HCT116 (cell line): ENCODE measurements at regions not wholly inside any gene's neighbourhood (a gene's known extent, or its start where the extent isn't known, plus 50 kb on each side); places are given as distances from the start of the nearest gene placed in this dataset.

Source experiments
- ATAC-seq: fragments of 200-7000 bp; cut with Tn5 transposase; 2 replicates; pipeline ENCODE4 v1.9.1; 2020; ENCODE audit warnings: mild to moderate bottlenecking, moderate library complexity
- BruUV-seq: library from RNA; stranded (reverse); fragments of 400-500 nt; replicated peaks from 2 replicates; lab custom pipeline; 2021; lab: Mats Ljungman, UMichigan
- CTCF ChIA-PET: fragments of 300-600 bp; sonication (Branson Sonifier 250); formaldehyde crosslinking; loops from one replicate; lab custom pipeline; 2021; ENCODE audit warnings: antibody characterized with exemption; lab: Charles Lee
- POLR2A ChIA-PET: fragments of 300-600, 350-600 bp; sonication (Branson Sonifier 250); formaldehyde crosslinking; loops from one replicate; lab custom pipeline; 2021; ENCODE audit warnings: antibody characterized with exemption; lab: Charles Lee
- RAD21 ChIA-PET, 2 experiments: fragments of 300-600 bp; sonication (Branson Sonifier 250); formaldehyde crosslinking; loops; one replicate each; lab custom pipeline; 2023; ENCODE audit warnings: low total read pairs in 2 of 2; ENCODE audit not compliant: uncharacterized antibody in 2 of 2, unreplicated experiment in 2 of 2, low non-redundant PET in 1 of 2; lab: Charles Lee
- DNase-seq: peaks from one replicate; pipeline ENCODE4 v3.0.0-alpha.2; 2010; ENCODE audit warnings: low read depth, low spot score
- H2AFZ ChIP-seq: fragments of 200-600 bp; shearing (Covaris generic), sonication (generic); 2 replicates; pipeline ENCODE4 v1.6.1; 2017; ENCODE audit warnings: low read depth, mixed run types, mixed read lengths, antibody characterized with exemption, low read length; ENCODE audit not compliant: poor library complexity, severe bottlenecking
- H3K27ac ChIP-seq: 2 replicates; pipeline ENCODE4 v1.5.1; 2012; ENCODE audit warnings: low read depth, low read length
- H3K27me3 ChIP-seq: fragments of 200-600 bp; sonication (generic); 2 replicates; pipeline ENCODE4 v1.6.1; 2016; ENCODE audit warnings: mixed run types, low read length, mixed read lengths; ENCODE audit not compliant: insufficient read depth
- H3K36me3 ChIP-seq, 2 experiments: fragments of 200-500 bp in 1 of 2; fragments of 200-600 bp in 1 of 2; sonication (Bioruptor generic) in 1 of 2; sonication (generic) in 1 of 2; 2 replicates each; pipeline versions ENCODE4 v1.5.1 to v1.6.1; 2014 to 2016; ENCODE audit warnings: low read length in 2 of 2, inconsistent platforms in 1 of 2, mixed read lengths in 1 of 2, mixed run types in 1 of 2; ENCODE audit not compliant: insufficient read depth in 2 of 2, control insufficient read depth in 1 of 2
- H3K4me1 ChIP-seq, 2 experiments: fragments of 200-600 bp in 1 of 2; sonication (generic) in 1 of 2; 2 replicates each; pipeline versions ENCODE4 v1.5.1 to v1.6.1; 2012 to 2017; ENCODE audit warnings: low read length in 2 of 2, inconsistent platforms in 1 of 2, mild to moderate bottlenecking in 1 of 2, mixed read lengths in 1 of 2, mixed run types in 1 of 2, moderate library complexity in 1 of 2; ENCODE audit not compliant: insufficient read depth in 2 of 2, control insufficient read depth in 1 of 2
- H3K4me2 ChIP-seq: fragments of 200-600 bp; sonication (generic); 2 replicates; pipeline ENCODE4 v1.6.1; 2017; ENCODE audit warnings: mixed run types, low read length, mixed read lengths
- H3K4me3 ChIP-seq, 2 experiments: fragments of 200-600 bp in 1 of 2; sonication (generic) in 1 of 2; replicated peaks in 1 of 2; 2 replicates each; pipeline ENCODE4 v1.5.1; 2011 to 2016; ENCODE audit warnings: low read length in 2 of 2, control low read depth in 1 of 2, low read depth in 1 of 2, mild to moderate bottlenecking in 1 of 2, mixed read lengths in 1 of 2, mixed run types in 1 of 2
- H3K79me2 ChIP-seq: fragments of 200-600 bp; sonication (generic); 2 replicates; pipeline ENCODE4 v1.6.1; 2017; ENCODE audit warnings: mild to moderate bottlenecking, mixed run types, low read length, moderate library complexity, mixed read lengths; ENCODE audit not compliant: insufficient read depth
- H3K9ac ChIP-seq: fragments of 200-600 bp; sonication (generic); 2 replicates; pipeline ENCODE4 v1.6.1; 2016; ENCODE audit warnings: low read length, mixed read lengths
- H3K9me2 ChIP-seq: fragments of 200-600 bp; sonication (generic), shearing (Covaris generic); 2 replicates; pipeline ENCODE4 v1.6.1; 2017; ENCODE audit warnings: mixed run types, mild to moderate bottlenecking, moderate library complexity; ENCODE audit not compliant: insufficient read depth
- H3K9me3 ChIP-seq, 2 experiments: fragments of 200-500 bp in 1 of 2; fragments of 200-600 bp in 1 of 2; sonication (Bioruptor generic) in 1 of 2; sonication (generic) in 1 of 2; 2 replicates each; pipeline ENCODE4 v1.6.1; 2014 to 2017; ENCODE audit warnings: low read length in 2 of 2, mixed read lengths in 2 of 2, inconsistent platforms in 1 of 2, low read depth in 1 of 2, mild to moderate bottlenecking in 1 of 2, mixed run types in 1 of 2, moderate library complexity in 1 of 2; ENCODE audit not compliant: control insufficient read depth in 1 of 2, insufficient read depth in 1 of 2
- H4K20me1 ChIP-seq: fragments of 200-600 bp; sonication (generic), shearing (Covaris generic); 2 replicates; pipeline ENCODE4 v1.6.1; 2017; ENCODE audit warnings: mixed run types, mild to moderate bottlenecking, moderate library complexity; ENCODE audit not compliant: insufficient read depth
- CEBPB ChIP-seq: IDR thresholded peaks from 2 replicates; pipeline ENCODE4 v1.6.1; 2012; ENCODE audit warnings: low read depth
- EGR1 ChIP-seq: IDR thresholded peaks from 2 replicates; pipeline ENCODE4 v1.6.1; 2012; ENCODE audit warnings: low read depth
- ELF1 ChIP-seq: IDR thresholded peaks from 2 replicates; pipeline ENCODE4 v1.6.1; 2012; ENCODE audit warnings: low read depth, borderline replicate concordance
- EZH2 ChIP-seq: fragments of 200-600 bp; sonication (generic); IDR thresholded peaks from 2 replicates; pipeline ENCODE4 v1.6.1; 2017; ENCODE audit warnings: antibody characterized with exemption, mixed run types
- FOSL1 ChIP-seq: IDR thresholded peaks from 2 replicates; pipeline ENCODE4 v1.6.1; 2012; ENCODE audit warnings: low read depth
- JUND ChIP-seq: IDR thresholded peaks from 2 replicates; pipeline ENCODE4 v1.6.1; 2012
- POLR2A ChIP-seq: IDR thresholded peaks from 2 replicates; pipeline ENCODE4 v1.7.0; 2011; ENCODE audit warnings: borderline replicate concordance; ENCODE audit not compliant: insufficient read depth, insufficient read length; ENCODE audit errors: extremely low read depth
- POLR2AphosphoS5 ChIP-seq: IDR thresholded peaks from 2 replicates; pipeline ENCODE4 v1.6.1; 2011; ENCODE audit warnings: mild to moderate bottlenecking, low read depth, low read length, moderate library complexity
- SP1 ChIP-seq: IDR thresholded peaks from 2 replicates; pipeline ENCODE4 v1.6.1; 2012; ENCODE audit warnings: low read depth
- SRF ChIP-seq: IDR thresholded peaks from 2 replicates; pipeline ENCODE4 v1.6.1; 2012; ENCODE audit warnings: low read depth
- YY1 ChIP-seq: IDR thresholded peaks from 2 replicates; pipeline ENCODE4 v1.6.1; 2011; ENCODE audit warnings: low read length, low read depth, moderate library complexity, mild to moderate bottlenecking; ENCODE audit not compliant: insufficient replicate concordance; ENCODE audit errors: extremely low read depth
- ZBTB33 ChIP-seq: IDR thresholded peaks from 2 replicates; pipeline ENCODE4 v1.6.1; 2011; ENCODE audit warnings: mild to moderate bottlenecking, low read length, moderate library complexity; ENCODE audit not compliant: insufficient replicate concordance; ENCODE audit errors: extremely low read depth
- ZNF274 ChIP-seq: fragments of 200-500 bp; sonication (Bioruptor generic); IDR thresholded peaks from 2 replicates; pipeline ENCODE4 v1.6.1; 2014; ENCODE audit warnings: mild to moderate bottlenecking, low read depth, low read length, inconsistent platforms
- intact Hi-C: fragments of 100-400 bp; cut with micrococcal nuclease; formaldehyde crosslinking; loops from 2 replicates; pipeline ENCODE4 v1.10.0; 2022
- TF ChIP-seq, protein P1 (sequence below): IDR thresholded peaks from 2 replicates; pipeline ENCODE4 v1.6.1; 2012
- TF ChIP-seq, protein P2 (sequence below), 3 experiments: fragments of 200-600 bp in 1 of 3; sonication (generic) in 1 of 3; IDR thresholded peaks in 2 of 3; conservative IDR thresholded peaks in 1 of 3; 2 replicates each; pipeline ENCODE4 v1.5.1; 2012 to 2017; ENCODE audit warnings: low read depth in 2 of 3, low read length in 2 of 3, antibody characterized with exemption in 1 of 3, borderline replicate concordance in 1 of 3, control low read depth in 1 of 3, mild to moderate bottlenecking in 1 of 3, mixed read lengths in 1 of 3, mixed run types in 1 of 3, moderate library complexity in 1 of 3; ENCODE audit not compliant: insufficient read depth in 1 of 3
- TF ChIP-seq, protein P3 (sequence below): IDR thresholded peaks from 2 replicates; pipeline ENCODE4 v1.6.1; 2012; ENCODE audit warnings: low read depth

- Histone ChIP-seq H3K9me3 (no peaks in the 10 kb centered on the region), H3K9me2 (no peaks in the 10 kb centered on the region), H4K20me1 (no peaks in the 10 kb centered on the region), H2AFZ (no peak overlapping the region), H3K4me3 (no peak overlapping the region), H3K79me2 (no peaks in the 10 kb centered on the region), H3K27me3 (no peaks in the 10 kb centered on the region), H3K9ac (no peak overlapping the region), H3K4me2 (no peak overlapping the region), H3K27ac (no peak overlapping the region), H3K4me1 (no peaks in the 10 kb centered on the region), H3K36me3 (no peaks in the 10 kb centered on the region)
- no peak for ATAC-seq
- CTCF ChIA-PET = no interaction called here
- intact Hi-C loops = no loop called here
- RAD21 ChIA-PET = no interaction called here
- TF ChIP-seq CEBPB = no peak
- no peak for TF ChIP-seq FOSL1
- no peak for TF ChIP-seq YY1
- TF ChIP-seq EGR1 = no peak
- TF ChIP-seq POLR2AphosphoS5 = no peak
- TF ChIP-seq ZNF274 = no peak
- no peak for TF ChIP-seq ZBTB33
- no peak for TF ChIP-seq SRF
- TF ChIP-seq ELF1 = no peak
- TF ChIP-seq JUND = no peak
- TF ChIP-seq SP1 = no peak
- TF ChIP-seq EZH2 = no peak
- TF ChIP-seq, protein P1, sequence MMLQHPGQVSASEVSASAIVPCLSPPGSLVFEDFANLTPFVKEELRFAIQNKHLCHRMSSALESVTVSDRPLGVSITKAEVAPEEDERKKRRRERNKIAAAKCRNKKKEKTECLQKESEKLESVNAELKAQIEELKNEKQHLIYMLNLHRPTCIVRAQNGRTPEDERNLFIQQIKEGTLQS = no peak
- TF ChIP-seq, protein P2, sequence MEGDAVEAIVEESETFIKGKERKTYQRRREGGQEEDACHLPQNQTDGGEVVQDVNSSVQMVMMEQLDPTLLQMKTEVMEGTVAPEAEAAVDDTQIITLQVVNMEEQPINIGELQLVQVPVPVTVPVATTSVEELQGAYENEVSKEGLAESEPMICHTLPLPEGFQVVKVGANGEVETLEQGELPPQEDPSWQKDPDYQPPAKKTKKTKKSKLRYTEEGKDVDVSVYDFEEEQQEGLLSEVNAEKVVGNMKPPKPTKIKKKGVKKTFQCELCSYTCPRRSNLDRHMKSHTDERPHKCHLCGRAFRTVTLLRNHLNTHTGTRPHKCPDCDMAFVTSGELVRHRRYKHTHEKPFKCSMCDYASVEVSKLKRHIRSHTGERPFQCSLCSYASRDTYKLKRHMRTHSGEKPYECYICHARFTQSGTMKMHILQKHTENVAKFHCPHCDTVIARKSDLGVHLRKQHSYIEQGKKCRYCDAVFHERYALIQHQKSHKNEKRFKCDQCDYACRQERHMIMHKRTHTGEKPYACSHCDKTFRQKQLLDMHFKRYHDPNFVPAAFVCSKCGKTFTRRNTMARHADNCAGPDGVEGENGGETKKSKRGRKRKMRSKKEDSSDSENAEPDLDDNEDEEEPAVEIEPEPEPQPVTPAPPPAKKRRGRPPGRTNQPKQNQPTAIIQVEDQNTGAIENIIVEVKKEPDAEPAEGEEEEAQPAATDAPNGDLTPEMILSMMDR (IDR thresholded peaks at IDR 0.05 in 2 of 3, conservative IDR thresholded peaks at IDR 0.05 in 1 of 3; ENCODE audit: borderline replicate concordance in 1 of 3, insufficient read depth in 1 of 3, low read depth in 2 of 3, low read length in 2 of 3) = no peak
- no peak for TF ChIP-seq POLR2A
- TF ChIP-seq, protein P3, sequence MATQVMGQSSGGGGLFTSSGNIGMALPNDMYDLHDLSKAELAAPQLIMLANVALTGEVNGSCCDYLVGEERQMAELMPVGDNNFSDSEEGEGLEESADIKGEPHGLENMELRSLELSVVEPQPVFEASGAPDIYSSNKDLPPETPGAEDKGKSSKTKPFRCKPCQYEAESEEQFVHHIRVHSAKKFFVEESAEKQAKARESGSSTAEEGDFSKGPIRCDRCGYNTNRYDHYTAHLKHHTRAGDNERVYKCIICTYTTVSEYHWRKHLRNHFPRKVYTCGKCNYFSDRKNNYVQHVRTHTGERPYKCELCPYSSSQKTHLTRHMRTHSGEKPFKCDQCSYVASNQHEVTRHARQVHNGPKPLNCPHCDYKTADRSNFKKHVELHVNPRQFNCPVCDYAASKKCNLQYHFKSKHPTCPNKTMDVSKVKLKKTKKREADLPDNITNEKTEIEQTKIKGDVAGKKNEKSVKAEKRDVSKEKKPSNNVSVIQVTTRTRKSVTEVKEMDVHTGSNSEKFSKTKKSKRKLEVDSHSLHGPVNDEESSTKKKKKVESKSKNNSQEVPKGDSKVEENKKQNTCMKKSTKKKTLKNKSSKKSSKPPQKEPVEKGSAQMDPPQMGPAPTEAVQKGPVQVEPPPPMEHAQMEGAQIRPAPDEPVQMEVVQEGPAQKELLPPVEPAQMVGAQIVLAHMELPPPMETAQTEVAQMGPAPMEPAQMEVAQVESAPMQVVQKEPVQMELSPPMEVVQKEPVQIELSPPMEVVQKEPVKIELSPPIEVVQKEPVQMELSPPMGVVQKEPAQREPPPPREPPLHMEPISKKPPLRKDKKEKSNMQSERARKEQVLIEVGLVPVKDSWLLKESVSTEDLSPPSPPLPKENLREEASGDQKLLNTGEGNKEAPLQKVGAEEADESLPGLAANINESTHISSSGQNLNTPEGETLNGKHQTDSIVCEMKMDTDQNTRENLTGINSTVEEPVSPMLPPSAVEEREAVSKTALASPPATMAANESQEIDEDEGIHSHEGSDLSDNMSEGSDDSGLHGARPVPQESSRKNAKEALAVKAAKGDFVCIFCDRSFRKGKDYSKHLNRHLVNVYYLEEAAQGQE = no peak
- no peak for DNase-seq
- BruUV-seq = no TSS peak
- POLR2A ChIA-PET = no interaction called here
These were observed 289.9 kb upstream of the KITLG start for GRCh38 chr12:88870000-88870737.
